ENCODE measurements at regions not wholly inside any gene's neighbourhood (a gene's known extent, or its start where the extent isn't known, plus 50 kb on each side); places are given as distances from the start of the nearest gene placed in this dataset.

DNA sequence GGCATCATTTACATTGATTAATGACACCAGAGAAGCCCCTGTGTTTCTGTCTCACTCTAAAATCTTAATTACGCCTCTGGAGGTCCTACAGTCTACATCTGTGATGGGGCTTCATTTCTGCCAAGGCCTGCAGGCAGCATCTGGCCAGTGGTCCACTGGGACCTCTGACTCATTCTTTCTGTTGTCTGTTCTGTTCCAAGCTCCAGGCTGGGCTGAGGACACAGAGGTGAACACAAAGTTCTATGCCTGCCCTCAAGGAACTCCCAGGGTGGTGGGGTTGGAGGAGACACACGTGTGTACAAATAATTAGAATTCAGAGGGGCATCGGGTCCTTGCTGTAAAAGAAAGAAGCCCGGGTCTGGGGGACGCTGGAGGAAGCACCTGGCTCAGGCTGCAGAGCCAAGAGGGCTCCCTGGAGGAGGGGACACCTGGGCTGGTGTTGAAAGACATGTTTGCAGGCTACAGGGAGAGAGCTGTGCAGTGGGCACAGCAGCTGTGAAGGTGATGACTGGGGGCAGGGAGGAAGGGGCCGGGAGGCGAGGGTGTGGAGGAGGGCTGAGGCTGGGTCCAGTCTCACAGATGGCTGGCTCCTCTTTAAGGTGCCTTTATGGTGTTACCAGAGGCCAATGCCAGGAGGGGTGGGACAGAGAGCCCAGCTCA, 103.3 kb upstream of the PRR23E start:
- Histone ChIP-seq H3K4me3 (no peak overlapping the region), H3K36me3 (no peaks in the 10 kb centered on the region), H3K4me1 (peaks cover 0 to 6% of the 10 kb centered on the region in 2 donors), H3K9me3 (no peaks in the 10 kb centered on the region), H3K27me3 (no peaks in the 10 kb centered on the region), H3K27ac (no peak overlapping the region)
- no peak for DNase-seq (ENCODE audit: low spot score)
- TF ChIP-seq, protein P1, sequence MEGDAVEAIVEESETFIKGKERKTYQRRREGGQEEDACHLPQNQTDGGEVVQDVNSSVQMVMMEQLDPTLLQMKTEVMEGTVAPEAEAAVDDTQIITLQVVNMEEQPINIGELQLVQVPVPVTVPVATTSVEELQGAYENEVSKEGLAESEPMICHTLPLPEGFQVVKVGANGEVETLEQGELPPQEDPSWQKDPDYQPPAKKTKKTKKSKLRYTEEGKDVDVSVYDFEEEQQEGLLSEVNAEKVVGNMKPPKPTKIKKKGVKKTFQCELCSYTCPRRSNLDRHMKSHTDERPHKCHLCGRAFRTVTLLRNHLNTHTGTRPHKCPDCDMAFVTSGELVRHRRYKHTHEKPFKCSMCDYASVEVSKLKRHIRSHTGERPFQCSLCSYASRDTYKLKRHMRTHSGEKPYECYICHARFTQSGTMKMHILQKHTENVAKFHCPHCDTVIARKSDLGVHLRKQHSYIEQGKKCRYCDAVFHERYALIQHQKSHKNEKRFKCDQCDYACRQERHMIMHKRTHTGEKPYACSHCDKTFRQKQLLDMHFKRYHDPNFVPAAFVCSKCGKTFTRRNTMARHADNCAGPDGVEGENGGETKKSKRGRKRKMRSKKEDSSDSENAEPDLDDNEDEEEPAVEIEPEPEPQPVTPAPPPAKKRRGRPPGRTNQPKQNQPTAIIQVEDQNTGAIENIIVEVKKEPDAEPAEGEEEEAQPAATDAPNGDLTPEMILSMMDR (IDR thresholded peaks at IDR 0.05), result no peak

DNA sequence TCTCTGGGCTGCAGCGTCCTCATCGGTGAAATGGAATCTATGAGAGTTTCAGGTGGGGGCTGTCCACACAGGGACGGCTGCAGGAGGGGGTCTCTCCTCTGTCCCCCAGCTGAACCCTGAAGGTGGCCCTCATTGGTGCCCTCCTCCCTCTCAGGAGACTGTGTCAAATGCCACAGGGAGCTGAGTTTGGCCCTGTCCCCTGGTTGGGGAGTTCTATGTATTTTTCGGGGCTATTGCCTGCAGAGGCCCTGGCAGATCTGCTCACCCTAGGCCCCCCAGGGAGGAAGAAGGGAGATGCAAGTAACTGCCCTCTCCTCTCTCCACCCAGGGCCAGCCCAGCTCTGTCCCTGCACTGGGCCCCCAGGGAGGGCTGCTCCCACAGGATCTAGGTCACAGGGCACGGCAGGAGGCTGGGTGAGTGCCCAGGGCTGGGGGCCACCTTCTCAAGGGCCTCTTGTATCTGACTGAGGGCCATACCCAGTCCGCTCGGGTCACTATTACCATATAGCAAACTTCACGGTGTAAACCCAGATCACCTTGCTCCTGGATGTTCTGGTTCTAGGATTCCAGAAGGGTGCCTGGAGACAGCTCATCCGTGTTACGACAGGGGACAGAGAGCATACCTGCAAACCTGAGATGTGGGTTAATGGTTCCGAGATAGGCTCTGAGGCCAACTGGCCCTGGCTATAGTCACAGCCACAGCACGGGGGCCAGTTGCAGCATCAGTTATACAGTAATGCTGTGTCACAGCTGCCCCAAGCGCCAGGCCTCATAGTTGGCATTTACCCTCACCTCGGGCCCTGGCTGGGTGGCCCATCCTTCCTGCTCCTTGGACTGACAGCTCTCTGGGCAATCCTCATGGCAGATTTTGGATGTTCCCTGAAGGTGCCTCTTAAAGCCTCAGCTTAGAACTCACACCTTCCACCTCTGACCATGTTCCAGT, 102.4 kb upstream of the PRR23E start:
- TF ChIP-seq, protein P1 (IDR thresholded peaks at IDR 0.05), result no peak
- Histone ChIP-seq H3K4me1 (peaks cover 0 to 6% of the 10 kb centered on the region in 2 donors), H3K36me3 (no peaks in the 10 kb centered on the region), H3K27ac (no peak overlapping the region), H3K27me3 (no peaks in the 10 kb centered on the region), H3K4me3 (no peak overlapping the region), H3K9me3 (peaks cover 0 to 2% of the 10 kb centered on the region in 2 donors)
- no peak for DNase-seq (ENCODE audit: low spot score)

- no peaks in the 10 kb centered on the region for H3K36me3 ChIP-seq
- H3K27me3 ChIP-seq, result no peaks in the 10 kb centered on the region
- TF ChIP-seq, protein P1 (IDR thresholded peaks at IDR 0.05), result no peak
- H3K4me3 ChIP-seq, result no peak overlapping the region
- peaks cover 0 to 9% of the 10 kb centered on the region in 2 donors for H3K9me3 ChIP-seq
- no peak for DNase-seq (ENCODE audit: low spot score)
- peaks cover 0 to 6% of the 10 kb centered on the region in 2 donors for H3K4me1 ChIP-seq
- no peak overlapping the region for H3K27ac ChIP-seq
Observed at GRCh38 chr3:127091376-127091775, 101.6 kb upstream of the PRR23E start.

- Histone ChIP-seq H3K9me3 (peaks cover 0 to 9% of the 10 kb centered on the region in 2 donors), H3K4me3 (no peak overlapping the region), H3K36me3 (no peaks in the 10 kb centered on the region), H3K4me1 (peaks cover 0 to 6% of the 10 kb centered on the region in 2 donors), H3K27ac (no peak overlapping the region), H3K27me3 (no peaks in the 10 kb centered on the region)
- DNase-seq (ENCODE audit: low spot score), result no peak
- TF ChIP-seq, protein P1 (IDR thresholded peaks at IDR 0.05), result no peak
Observed at GRCh38 chr3:127092368-127092767, 100.6 kb upstream of the PRR23E start.

- peaks cover 0 to 6% of the 10 kb centered on the region in 2 donors for H3K4me1 ChIP-seq
- H3K9me3 ChIP-seq, result peaks cover 0 to 9% of the 10 kb centered on the region in 2 donors
- TF ChIP-seq, protein P1 (IDR thresholded peaks at IDR 0.05), result no peak
- no peak overlapping the region for H3K4me3 ChIP-seq
- no peak for DNase-seq (ENCODE audit: low spot score)
- H3K27ac ChIP-seq, result no peak overlapping the region
- H3K36me3 ChIP-seq, result no peaks in the 10 kb centered on the region
- no peaks in the 10 kb centered on the region for H3K27me3 ChIP-seq
Observed at GRCh38 chr3:127092776-127093175, 100.2 kb upstream of the PRR23E start.

Data from right atrium auricular region (tissue), 2 donors.